Fibroblast of lung (primary cell): ENCODE measurements at regions not wholly inside any gene's neighbourhood (a gene's known extent, or its start where the extent isn't known, plus 50 kb on each side); places are given as distances from the start of the nearest gene placed in this dataset.

Source experiments
- CTCF ChIP-seq, 2 donors: IDR thresholded peaks in 1 of 2; conservative IDR thresholded peaks in 1 of 2; 1 replicate in 1 of 2; 2 replicates in 1 of 2; pipeline ENCODE4 v1.5.1; 2011 to 2012; ENCODE audit warnings: low read length in 2 of 2, control low read depth in 1 of 2, inconsistent platforms in 1 of 2, low read depth in 1 of 2, mild to moderate bottlenecking in 1 of 2
- EZH2 ChIP-seq: IDR thresholded peaks from 2 replicates; pipeline ENCODE4 v1.5.1; 2012; ENCODE audit warnings: low read length, control low read depth, mild to moderate bottlenecking; ENCODE audit errors: missing control alignments

GRCh38 chr3:74059301-74059922 lies 434.7 kb upstream of the PDZRN3 start:
- TF ChIP-seq CTCF (conservative IDR thresholded peaks at IDR 0.05 in 1 of 2, IDR thresholded peaks at IDR 0.05 in 1 of 2; ENCODE audit: low read depth in 1 of 2, low read length in 2 of 2) (no peak), EZH2 (no peak)
